DOHH2 (cell line): ENCODE measurements at regions not wholly inside any gene's neighbourhood (a gene's known extent, or its start where the extent isn't known, plus 50 kb on each side); places are given as distances from the start of the nearest gene placed in this dataset.

Experiments used
- H3F3A ChIP-seq: fragments of 200-600 bp; sonication (generic), shearing (Covaris generic); 2 replicates; pipeline ENCODE4 v1.6.0; 2016; ENCODE audit warnings: antibody characterized with exemption, mild to moderate bottlenecking; ENCODE audit not compliant: control insufficient read depth, insufficient read depth
- H3K27ac ChIP-seq: fragments of 200-600 bp; sonication (generic); 2 replicates; pipeline ENCODE4 v1.5.1; 2014; ENCODE audit warnings: low read depth, mild to moderate bottlenecking, low read length, moderate library complexity
- H3K27me3 ChIP-seq: fragments of 200-600 bp; sonication (generic); 2 replicates; pipeline ENCODE4 v1.6.1; 2014; ENCODE audit warnings: mild to moderate bottlenecking, low read length, mixed read lengths; ENCODE audit not compliant: control insufficient read depth
- H3K36me3 ChIP-seq: fragments of 200-600 bp; sonication (generic); 2 replicates; pipeline ENCODE4 v1.6.1; 2014; ENCODE audit warnings: mild to moderate bottlenecking, low read length, moderate library complexity, mixed read lengths; ENCODE audit not compliant: control insufficient read depth
- H3K4me1 ChIP-seq: fragments of 200-600 bp; sonication (generic); 2 replicates; pipeline ENCODE4 v1.6.1; 2014; ENCODE audit warnings: mild to moderate bottlenecking, low read length, mixed read lengths; ENCODE audit not compliant: control insufficient read depth
- H3K4me2 ChIP-seq: fragments of 200-600 bp; sonication (generic); 2 replicates; pipeline ENCODE4 v1.6.0; 2014; ENCODE audit warnings: mild to moderate bottlenecking, low read length, moderate library complexity
- H3K4me3 ChIP-seq: fragments of 200-600 bp; sonication (generic); 2 replicates; pipeline ENCODE4 v1.5.1; 2014; ENCODE audit warnings: mild to moderate bottlenecking, low read length, mixed read lengths
- H3K79me2 ChIP-seq: fragments of 200-600 bp; sonication (generic); 2 replicates; pipeline ENCODE4 v1.6.1; 2014; ENCODE audit warnings: mild to moderate bottlenecking, low read length, mixed read lengths; ENCODE audit not compliant: control insufficient read depth
- H3K9me2 ChIP-seq: fragments of 200-600 bp; sonication (generic); replicated peaks from 2 replicates; pipeline ENCODE4 v1.6.1; 2014; ENCODE audit warnings: mild to moderate bottlenecking, low read length, mixed read lengths; ENCODE audit not compliant: control insufficient read depth
- H3K9me3 ChIP-seq: fragments of 200-600 bp; sonication (generic); 2 replicates; pipeline ENCODE4 v1.6.1; 2014; ENCODE audit warnings: antibody characterized with exemption, low read length, mixed read lengths; ENCODE audit not compliant: control insufficient read depth, insufficient read depth
- H4K20me1 ChIP-seq: fragments of 200-600 bp; sonication (generic); 2 replicates; pipeline ENCODE4 v1.6.0; 2014; ENCODE audit warnings: low read depth, mild to moderate bottlenecking, antibody characterized with exemption, low read length, moderate library complexity; ENCODE audit not compliant: control insufficient read depth, insufficient read depth
- EZH2phosphoT487 ChIP-seq: fragments of 200-600 bp; sonication (generic); IDR thresholded peaks from 2 replicates; pipeline ENCODE4 v1.6.1; 2017; ENCODE audit warnings: borderline replicate concordance, mild to moderate bottlenecking, antibody characterized with exemption, low read length, moderate library complexity, mixed read lengths
- TF ChIP-seq, protein P1 (sequence below): fragments of 200-600 bp; sonication (generic); IDR thresholded peaks from one replicate; pipeline ENCODE4 v1.5.1; 2014; ENCODE audit warnings: antibody characterized with exemption, mild to moderate bottlenecking, low read depth, low read length; ENCODE audit not compliant: poor library complexity, severe bottlenecking

DNA sequence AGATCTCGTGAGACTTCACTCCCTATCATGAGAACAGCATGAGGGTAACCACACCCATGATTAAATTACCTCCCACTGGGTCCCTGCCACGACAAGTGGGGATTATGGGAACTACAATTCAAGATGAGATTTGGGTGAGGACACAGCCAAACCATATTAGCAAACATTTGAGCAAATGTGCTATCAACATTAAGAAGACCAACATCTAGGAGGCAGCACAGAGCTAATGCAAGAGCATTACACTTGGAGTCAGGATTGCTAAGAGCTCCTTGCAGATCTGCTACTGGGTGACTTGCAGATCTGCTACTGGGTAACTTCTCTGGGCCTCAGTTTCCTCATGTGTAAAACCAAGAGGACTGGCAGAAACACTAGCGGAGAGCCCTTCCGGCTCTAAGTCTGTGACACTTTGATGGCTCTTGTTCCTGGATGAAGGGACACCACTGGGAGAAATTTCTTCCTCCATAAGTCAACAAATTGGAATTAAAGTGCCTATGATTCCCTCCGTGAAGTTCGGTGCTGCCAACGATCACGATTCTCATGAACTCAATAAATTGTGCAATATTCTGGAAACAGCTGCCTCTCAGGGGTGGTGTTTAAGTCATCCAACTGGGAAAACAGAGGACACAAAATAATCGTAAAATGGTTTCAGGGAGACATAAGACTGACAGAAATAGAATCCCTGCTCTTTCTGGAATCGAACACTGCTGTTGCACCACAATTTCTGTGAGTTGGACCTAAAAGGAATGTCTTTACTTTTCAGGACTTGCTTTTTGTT, 115.8 kb upstream of the ITGB1 start:
- H3K36me3 ChIP-seq = no peaks in the 10 kb centered on the region
- no peaks in the 10 kb centered on the region for H3K9me2 ChIP-seq
- H3K79me2 ChIP-seq = no peaks in the 10 kb centered on the region
- no peak overlapping the region for H3K4me3 ChIP-seq
- no peak overlapping the region for H3K4me2 ChIP-seq
- no peaks in the 10 kb centered on the region for H3F3A ChIP-seq
- H3K27me3 ChIP-seq = no peaks in the 10 kb centered on the region
- TF ChIP-seq, protein P1, sequence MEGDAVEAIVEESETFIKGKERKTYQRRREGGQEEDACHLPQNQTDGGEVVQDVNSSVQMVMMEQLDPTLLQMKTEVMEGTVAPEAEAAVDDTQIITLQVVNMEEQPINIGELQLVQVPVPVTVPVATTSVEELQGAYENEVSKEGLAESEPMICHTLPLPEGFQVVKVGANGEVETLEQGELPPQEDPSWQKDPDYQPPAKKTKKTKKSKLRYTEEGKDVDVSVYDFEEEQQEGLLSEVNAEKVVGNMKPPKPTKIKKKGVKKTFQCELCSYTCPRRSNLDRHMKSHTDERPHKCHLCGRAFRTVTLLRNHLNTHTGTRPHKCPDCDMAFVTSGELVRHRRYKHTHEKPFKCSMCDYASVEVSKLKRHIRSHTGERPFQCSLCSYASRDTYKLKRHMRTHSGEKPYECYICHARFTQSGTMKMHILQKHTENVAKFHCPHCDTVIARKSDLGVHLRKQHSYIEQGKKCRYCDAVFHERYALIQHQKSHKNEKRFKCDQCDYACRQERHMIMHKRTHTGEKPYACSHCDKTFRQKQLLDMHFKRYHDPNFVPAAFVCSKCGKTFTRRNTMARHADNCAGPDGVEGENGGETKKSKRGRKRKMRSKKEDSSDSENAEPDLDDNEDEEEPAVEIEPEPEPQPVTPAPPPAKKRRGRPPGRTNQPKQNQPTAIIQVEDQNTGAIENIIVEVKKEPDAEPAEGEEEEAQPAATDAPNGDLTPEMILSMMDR = no peak
- no peak for TF ChIP-seq EZH2phosphoT487
- H4K20me1 ChIP-seq = no peaks in the 10 kb centered on the region
- no peaks in the 10 kb centered on the region for H3K4me1 ChIP-seq
- H3K27ac ChIP-seq = no peak overlapping the region
- no peaks in the 10 kb centered on the region for H3K9me3 ChIP-seq

DNA sequence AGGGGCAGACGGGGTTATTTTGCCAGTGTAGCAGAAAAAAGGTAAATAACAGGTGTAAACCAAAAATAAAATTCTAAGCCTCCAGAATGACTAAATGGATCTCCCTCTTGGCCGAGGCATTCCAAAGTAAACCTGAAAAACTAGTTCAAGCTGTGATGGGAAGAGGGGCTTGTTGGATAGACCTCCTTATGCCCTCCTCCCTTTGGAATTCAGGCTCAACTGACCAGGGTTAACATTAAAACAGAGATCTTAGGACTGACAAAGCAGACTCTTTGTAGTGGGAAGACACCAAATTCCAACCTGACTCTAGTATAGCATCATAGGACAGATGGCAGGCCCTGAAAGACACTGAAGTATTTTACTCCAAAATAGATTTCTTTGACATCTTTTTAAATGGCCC, 113.8 kb upstream of the ITGB1 start:
- no peaks in the 10 kb centered on the region for H3K9me2 ChIP-seq
- H3K27ac ChIP-seq = no peak overlapping the region
- H3K9me3 ChIP-seq = no peaks in the 10 kb centered on the region
- no peak for TF ChIP-seq EZH2phosphoT487
- TF ChIP-seq, protein P1 = no peak
- H4K20me1 ChIP-seq = no peaks in the 10 kb centered on the region
- H3K4me3 ChIP-seq = no peak overlapping the region
- H3K36me3 ChIP-seq = no peaks in the 10 kb centered on the region
- no peaks in the 10 kb centered on the region for H3K4me1 ChIP-seq
- H3K4me2 ChIP-seq = no peak overlapping the region
- no peaks in the 10 kb centered on the region for H3K79me2 ChIP-seq
- H3K27me3 ChIP-seq = no peaks in the 10 kb centered on the region
- no peaks in the 10 kb centered on the region for H3F3A ChIP-seq

DNA sequence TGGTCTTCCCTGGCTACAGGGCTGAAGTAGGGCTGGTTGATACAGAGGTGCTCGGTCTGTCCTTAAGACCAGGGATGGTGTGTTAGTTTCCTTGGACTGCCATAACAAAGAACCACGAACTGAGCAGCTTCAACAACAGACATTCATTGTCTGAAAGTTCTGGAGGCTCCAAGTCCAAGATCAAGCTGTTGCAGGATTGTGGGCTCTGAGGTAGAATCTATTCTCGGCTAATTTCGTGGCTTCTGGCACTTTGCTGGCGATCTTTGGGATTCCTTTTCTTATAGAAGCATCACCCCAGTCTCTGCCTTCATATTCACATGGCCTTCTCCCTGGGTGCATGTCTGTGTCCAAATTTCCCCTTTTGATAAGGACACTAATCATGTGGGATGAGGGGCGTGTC, 112.1 kb upstream of the ITGB1 start:
- Histone ChIP-seq H3K27me3 (no peaks in the 10 kb centered on the region), H3K27ac (no peak overlapping the region), H3K36me3 (no peaks in the 10 kb centered on the region), H3K4me2 (no peak overlapping the region), H3F3A (no peaks in the 10 kb centered on the region), H3K4me1 (no peaks in the 10 kb centered on the region; the same call in 1 of the 2 replicates), H4K20me1 (no peaks in the 10 kb centered on the region), H3K9me3 (no peaks in the 10 kb centered on the region), H3K4me3 (no peak overlapping the region), H3K79me2 (no peaks in the 10 kb centered on the region), H3K9me2 (no peaks in the 10 kb centered on the region)
- TF ChIP-seq, protein P1 = no peak
- TF ChIP-seq EZH2phosphoT487 = no peak
